Ecto neural progenitor cell (in vitro differentiated cells): ENCODE measurements at regions not wholly inside any gene's neighbourhood (a gene's known extent, or its start where the extent isn't known, plus 50 kb on each side); places are given as distances from the start of the nearest gene placed in this dataset.

Source experiments
- DNase-seq: peaks from one replicate; pipeline ENCODE4 v3.0.0-alpha.2; 2018; ENCODE audit warnings: low spot score

DNA sequence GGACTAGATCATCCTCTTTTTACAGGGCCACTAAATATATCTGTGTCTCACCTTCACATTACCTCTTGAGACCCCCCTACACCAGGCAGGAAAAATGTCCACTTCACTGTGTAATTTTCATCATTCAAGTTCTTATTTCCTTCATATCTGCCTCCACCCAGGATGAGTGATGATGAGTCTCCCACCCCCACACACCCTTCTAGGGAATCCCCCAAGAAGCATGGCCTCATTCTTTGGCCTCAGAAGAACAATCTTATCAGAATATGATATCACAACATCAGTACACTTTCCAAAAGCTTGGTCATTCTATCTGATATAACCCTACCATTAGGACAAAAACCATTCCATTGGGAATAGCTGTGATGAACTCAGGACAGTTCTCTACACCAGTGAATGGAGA, 170.3 kb upstream of the DUSP10 start:
- no peak for DNase-seq

DNA sequence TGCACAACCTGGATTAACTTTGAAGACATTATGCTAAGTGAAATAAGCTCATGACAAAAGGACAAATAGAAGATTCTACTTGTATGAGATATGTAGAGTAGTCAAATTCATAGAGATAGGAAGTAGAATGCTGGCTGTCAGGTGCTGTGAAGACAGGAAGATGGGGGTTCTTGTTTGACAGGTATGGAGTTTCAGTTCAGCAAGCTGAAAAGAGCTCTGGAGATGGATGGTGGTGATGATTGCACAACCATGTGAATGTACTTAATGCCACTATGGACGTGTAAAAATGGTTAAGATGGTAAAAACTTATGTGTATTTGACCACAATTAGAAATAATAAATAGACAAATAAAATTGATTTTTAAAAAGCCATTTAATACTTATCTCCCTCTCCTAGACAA, 169.8 kb upstream of the DUSP10 start:
- no peak for DNase-seq

DNA sequence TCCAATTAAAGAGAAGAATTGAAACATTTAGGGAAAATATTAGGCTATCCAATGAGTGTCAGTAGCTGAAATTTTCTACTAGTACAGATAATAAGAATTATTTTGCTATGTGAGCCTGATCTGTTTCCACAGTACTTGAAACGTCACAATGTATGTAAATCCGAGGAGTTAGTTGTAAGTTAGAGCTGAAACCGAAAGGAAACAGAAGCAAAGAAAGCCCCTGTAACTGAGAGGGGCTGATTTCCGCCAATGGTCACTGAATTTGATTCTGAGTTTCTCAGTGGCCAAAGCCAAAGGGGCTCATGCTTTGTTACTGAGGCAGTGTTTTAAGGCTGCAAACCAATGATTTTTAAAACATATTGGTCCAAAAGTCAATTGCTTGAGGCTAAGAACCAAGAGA, 168.3 kb upstream of the DUSP10 start:
- DNase-seq, result no peak

DNA sequence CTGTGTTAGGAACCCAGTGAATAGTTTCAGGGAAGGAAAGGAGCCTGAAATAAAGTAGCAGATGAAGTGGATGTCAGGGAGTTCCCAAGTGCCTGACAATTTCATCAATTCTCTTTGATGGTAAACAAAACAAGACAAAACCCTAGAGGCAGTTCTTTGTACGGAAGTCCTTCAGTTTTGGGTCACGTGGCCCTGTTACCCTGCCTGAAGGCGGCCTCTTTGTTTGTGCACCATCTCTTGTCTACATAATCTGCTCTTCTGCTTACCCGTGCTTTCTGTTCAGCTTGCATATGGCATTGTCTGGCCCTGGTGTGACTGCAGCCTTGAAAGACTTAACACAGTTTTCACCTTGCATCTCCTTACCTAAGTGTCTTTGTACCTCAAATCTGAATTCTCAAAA, 166.7 kb upstream of the DUSP10 start:
- DNase-seq, result no peak

DNA sequence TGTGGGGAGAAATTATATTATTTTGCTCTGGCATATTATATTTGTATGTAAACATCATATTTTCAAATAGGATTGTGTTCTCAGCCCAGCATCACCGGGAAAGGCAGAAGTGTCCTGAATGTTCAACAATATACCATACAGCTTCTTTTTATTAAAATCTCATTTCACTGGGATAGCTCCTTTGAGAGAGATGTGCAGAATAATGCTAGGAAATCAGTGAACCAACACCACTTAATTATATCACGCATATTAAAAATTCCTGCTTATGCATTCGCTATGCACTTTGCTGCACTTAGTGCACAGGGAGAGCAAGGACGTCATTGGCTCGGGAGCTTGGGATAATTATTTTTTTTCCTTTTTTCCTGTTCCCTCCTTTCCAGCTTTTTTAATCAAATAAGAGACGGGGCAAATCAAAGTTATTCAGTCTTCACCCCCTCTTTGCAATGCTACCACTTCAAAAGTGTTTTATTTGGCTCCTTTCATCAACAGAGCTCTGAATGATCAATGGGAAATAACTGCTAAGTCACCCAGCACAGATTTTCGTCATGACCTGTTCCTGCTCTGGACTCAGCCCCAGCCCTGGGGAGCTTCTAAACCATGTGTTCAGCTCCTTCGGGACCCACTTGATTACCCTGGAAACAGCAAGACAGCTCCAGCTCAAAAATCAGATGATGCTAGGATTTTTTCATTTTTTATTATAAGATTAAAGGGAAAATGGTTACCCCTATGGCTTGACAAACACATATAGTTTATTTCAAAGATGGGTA, 165.5 kb upstream of the DUSP10 start:
- DNase-seq, result no peak

DNA sequence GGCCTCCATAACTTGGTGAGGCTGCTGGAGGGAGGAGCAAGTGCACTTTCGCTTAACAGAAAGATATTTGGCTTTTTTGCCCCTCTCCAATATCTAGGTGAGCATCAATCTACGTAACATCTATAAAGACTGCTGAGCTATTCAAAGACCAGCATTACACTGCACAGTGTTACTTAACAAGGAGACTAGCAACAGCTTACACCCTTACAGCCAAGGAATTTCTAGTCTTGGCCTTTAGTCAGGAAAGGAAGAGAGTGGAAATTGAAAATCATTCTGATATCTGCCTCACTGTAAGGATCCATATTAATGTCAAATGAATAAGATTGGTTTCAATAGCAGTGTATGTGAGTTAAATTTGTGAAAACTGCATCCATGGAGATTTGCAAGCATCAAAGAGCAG, 163.9 kb upstream of the DUSP10 start:
- DNase-seq, result no peak

DNA sequence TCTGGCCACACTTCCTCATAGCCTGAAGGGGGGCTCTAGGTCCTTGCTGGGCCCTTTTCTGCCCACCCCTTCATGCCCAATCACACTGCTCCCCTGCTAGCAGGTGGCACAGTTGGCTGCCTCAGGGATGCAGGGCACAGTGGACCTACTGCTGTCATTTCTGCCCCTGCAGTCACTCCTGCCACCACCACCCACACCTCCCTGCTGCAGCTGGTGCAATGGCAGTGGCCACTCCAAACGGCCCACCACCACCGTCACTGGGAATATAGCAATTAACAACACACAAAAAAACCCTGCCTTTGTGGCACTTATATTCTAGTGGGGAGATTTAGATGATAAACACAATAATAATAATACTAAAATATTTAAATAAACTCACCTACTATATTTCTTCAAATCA, 162.4 kb upstream of the DUSP10 start:
- DNase-seq, result no peak

DNA sequence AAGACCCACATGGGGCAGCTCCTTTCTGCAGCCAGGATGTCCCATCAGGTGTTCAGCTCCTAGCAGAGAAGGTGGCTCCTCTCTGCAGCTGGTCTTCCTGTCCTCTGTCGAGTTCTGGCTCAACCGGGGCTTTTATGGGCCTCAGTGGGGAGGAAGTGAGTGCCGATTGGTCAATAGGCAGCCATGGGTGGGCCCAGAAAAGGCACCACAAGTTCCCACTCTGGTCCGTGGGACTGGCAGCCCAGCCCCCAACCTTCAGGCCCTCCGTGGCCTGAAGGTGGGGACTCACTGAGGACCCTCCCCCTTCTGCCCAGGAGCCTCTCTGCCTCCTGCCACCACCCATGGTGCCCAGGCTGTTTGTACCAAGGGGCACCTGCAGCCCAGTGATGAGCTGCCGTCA, 161.7 kb upstream of the DUSP10 start:
- DNase-seq, result no peak

DNA sequence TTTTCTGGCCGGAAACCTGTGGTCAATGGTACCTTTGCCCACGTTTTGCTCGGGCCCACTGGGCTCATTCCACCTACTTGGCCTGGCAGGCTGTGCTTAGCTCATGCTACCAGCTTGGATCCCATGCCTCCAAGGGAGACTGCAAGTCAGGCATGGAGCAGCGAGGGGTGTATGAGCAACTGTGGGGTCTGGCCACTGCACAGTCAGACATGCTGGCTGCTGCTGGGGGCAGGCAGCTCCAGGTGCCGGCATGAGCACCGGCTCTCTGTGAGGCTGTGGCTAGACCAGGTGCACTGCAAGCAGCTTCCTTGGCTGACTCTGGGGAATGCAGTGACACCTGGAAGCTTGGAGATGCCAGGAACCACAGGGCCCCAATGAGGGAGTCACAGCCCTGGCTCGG, 161.1 kb upstream of the DUSP10 start:
- no peak for DNase-seq

DNA sequence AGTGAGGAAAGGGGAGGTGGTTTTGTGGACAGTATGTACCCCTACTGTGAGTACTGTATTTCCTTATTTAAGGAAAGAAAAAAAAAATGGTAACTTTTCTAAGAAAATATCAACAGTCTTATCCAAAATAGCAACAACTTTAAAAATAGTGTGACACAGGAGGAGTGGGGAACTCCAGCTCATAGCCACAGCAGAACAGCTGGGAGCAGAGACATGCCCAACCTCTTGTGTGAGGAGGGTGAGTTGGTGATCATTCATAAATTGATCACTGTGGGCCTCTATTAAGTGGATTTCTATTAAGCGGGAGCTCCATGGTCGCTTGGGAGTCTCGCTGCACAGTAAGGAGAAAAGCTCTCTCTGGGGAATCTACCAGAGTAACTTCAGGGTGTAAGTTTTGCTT, 158.8 kb upstream of the DUSP10 start:
- DNase-seq, result no peak

DNA sequence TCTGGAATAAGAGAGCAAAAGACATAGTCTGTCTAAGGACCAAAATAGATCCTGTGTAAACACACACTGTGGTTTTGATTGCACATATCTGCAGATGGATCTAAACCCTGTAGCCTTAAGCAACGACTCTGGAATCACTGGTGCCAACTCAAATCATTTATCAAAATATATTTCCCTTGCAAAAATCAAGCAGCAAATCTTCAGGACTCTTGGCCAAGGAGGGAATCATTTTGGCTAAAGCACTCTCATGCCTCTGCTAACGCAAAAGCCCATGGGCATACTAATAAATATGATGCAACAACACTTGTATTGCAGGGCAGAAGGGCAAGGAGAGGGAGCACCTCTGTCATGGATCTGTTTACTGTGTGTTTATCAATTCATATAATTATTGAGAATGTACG, 155.4 kb upstream of the DUSP10 start:
- DNase-seq, result no peak

DNA sequence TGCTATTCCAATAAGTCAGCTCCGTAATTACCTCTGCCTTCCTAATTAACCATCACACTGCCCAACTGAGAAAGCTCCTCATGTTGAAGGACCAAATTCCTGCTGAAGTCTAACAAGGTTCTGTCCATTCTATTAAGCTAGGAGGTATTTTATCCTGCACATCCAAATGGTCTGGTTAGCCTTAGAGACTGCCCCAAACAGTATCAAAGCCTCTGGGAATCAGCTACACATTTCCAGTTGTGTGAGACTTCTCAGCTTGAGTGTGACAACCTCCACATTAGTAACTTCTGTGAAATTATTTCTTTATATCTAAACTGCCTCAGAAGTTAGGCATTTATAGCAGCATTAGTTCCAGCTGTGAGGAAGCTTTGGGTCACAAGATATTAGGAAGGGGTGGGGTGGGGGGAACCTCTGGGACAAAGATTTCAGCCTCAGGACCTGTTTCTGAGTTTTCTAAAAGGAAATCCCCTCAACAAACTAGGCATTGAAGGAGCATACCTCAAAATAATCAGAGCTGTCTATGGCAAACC, 150.5 kb upstream of the DUSP10 start:
- no peak for DNase-seq

DNA sequence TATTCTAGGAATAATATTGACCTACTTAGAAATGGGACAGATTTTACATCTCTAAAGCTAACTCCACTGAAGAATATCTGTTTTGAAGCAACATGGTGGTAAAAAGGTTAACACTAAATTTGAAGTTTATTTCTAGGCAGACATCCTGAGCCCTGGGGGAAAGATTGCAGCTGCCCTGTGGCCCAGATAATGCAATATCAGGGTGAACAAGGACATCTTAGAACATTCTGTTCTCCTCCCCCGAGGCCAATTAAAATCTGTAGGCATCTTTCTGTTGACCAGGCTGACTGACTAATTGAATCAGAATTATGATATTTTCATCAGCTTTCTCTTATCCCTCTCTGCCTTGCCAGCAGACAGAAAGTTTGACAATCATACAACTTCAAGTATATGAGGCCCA, 149.8 kb upstream of the DUSP10 start:
- no peak for DNase-seq

DNA sequence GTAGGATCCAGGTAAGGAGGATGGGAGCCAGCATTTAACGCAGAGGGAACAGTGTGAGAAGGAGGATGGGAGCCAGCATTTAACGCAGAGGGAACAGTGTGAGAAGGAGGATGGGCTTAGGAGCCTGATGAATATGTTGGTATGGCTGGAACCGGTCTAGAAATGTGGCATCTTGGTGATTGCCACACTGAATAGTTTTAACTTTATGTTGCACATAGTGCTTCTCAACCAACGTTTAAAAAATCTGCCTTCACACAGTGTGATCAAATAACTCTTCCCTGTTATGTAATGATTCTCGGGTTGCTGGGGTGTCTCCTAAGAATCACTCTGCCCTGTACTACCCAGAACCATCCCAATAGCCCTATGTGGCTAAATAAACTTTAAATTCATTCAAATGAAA, 146.9 kb upstream of the DUSP10 start:
- DNase-seq, result no peak

DNA sequence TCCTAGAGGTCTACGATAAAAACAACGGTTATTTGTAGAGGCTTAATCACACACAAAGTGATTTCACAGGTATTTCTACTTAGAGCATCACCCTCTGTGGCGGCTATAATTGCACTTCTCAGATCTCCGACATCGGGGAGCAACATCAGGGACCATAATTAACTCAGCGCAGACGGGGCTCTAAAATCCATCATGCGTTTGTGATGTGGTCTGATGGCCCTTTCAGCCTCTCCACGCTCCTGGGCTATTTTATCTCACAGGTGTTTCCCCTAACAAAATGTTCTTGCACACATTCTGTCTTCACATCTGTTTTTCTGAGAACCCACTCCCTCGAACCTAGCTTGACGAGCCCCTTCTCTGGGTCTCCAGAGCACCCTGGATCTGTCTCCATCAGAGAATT, 146.3 kb upstream of the DUSP10 start:
- DNase-seq, result no peak

DNA sequence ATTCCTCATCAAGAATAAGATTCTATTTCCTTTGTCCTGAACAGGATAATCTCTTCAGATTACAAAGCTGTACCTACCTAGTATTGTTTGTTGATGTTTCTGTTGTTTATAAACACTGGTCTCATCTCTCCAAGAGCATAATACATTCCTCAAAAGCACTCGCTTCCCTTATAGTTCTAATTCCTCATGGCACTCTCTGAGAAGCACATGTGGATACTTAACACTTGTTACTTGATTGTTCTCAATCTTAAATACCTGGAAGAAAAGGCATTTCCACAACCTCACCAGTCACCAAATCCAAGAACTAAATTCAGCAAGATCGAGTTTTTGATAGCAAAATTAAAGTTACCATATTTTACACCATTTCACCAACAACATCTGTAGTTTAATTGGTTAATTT, 145.9 kb upstream of the DUSP10 start:
- DNase-seq, result no peak

DNA sequence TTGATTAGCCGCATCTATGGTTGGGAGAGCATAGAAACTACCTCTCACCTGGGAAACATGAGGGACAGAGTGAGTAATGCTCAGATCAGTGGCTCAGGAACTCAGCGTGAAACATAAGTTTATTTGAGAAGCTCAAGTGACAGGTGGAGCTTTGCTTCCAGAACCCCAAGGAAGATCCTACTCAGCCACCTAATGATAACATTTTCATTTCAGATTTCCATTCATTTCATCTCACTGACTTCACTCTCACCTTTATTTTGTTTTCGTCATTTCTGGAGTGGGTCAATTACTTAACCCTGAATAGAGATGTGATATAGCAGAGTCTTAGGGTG, 145.5 kb upstream of the DUSP10 start:
- DNase-seq, result no peak

DNA sequence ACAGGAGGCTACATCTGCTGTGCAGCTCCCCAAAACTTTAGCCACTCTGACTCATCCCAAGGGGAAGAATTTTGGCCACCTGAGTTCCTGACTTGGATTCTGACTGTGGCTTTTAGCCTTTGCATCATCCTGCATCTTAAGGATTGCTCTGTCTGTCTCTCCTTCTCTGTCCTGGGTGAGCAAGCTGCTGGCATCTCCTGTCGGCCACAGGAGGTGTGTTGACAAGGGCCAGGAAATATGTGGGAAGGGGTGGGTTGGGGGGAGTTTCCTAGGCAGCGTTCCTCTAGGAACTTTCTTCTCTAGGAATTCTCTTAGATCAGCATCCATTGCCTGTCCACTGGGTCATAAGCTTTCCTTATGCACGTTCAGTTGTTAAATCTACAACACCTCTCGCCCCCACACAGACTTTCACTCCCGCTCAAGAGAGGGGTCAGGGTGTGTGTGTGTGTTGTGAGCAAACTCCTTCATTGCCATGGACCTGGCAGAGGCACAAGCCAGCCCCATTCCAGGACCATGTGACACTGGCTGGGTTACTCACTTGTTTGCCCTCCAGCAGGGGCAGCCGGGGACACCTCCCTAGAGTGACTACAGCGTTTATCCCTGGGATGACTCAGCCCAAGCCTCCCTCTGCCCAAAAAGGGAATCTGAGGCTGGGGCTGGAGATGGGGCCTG, 145.0 kb upstream of the DUSP10 start:
- DNase-seq, result no peak

DNA sequence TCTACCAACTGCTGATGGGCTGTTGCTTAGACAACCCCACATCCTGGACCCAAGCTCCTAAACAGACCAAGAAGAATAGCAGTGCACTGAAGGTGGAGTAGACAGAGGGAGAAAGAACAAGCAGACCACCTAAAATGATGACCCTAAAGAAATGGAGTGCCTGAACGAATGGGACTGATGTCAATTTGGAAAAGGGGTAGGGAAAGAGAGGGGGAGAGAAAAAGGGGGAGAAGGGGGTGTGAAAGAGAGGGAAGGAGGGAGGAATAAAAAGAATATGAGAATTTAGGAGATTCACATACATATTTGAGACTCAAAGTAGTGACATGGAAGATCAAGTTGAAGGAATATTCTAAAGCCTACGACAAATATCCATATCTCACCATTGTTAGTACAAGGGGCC, 144.4 kb upstream of the DUSP10 start:
- no peak for DNase-seq

DNA sequence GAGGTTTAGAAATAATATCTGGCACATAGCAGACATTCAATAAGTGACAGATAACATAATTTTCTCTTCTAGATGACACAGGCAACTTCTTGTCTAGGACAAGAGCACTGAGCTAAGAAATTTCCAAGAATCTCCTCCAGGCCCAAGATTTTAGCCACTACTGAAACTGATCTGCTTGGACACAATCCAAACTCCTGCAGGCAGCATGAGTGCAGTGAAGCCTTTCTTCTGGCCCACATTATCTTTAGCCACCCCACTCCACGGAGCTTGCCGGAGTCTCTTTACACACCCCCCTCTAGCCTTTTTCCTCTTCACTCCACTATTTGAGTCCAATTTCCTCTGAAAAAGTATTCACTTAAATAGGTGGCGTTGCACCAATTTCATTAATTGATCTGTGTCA, 142.9 kb upstream of the DUSP10 start:
- DNase-seq, result no peak

DNA sequence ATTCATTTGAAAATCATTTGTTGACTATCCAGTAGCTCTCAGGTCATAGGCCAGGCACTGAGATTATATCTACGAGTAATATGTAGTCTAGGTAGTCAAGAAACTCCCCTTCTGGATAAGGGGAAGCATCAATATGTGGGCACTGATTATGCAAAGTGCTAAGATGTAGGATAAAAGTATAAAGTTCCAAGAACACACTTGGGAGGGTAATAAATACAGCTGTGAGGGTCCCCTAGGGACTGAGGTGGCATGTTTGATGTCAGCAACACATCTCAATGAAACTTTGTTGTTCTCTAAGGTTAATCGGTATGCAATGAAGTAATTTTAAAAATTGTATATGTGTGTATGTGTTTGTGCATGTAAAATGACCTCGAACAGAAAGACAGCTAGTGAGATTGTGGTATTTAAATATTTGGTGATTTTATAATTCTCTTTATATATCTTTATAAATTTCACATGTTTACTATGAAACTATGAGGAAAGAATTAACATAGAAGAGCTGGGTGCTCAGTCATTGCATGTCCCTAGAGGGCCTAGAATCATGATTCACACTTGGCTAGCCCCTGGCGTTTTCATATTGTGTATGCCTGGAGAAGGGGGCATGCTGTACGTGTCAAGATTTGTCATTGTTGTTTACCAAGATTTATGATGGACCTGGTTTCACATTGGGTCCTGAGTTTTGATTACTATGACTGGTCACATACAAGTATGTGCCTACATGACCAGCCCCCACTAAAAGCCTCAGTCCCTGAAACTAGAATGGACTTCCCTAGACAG, 140.1 kb upstream of the DUSP10 start:
- DNase-seq, result no peak

DNA sequence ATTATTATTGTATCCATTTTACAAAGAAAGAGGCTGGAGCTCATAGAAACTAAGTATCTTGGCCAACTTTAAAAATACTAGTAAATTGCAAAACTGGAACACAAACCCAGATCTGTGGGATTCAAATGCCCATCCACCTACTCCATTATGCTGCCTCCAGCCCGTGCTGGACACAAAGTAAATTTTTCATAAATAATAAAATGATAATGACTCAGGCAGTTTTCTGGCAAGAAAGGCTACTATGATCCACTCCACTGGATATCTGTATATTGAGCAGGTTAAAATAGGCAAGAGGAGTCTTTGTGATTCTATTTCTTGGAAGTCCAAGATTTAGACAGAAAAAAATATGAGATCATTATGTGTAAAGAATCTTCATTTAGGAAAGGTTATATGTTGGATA, 138.3 kb upstream of the DUSP10 start:
- no peak for DNase-seq

DNA sequence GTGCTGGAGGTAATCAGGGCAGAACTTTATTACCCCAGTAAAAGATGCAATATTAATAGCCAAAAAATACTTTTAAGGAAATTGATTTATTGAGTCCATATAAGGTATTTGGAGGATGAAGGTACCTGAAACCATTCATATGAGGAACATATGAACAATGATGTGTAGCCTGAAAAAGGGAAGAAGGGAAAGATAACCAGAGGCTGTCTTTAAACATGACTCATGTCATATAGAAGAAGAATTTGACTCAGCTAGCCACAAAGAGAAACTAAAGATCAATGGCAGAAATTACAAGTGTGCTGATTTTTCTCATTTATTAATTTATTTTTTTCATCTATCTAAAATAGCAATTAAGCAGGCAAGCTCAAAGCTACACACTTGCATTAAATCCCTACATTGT, 136.2 kb upstream of the DUSP10 start:
- no peak for DNase-seq
